ENCODE measurements at regions not wholly inside any gene's neighbourhood (a gene's known extent, or its start where the extent isn't known, plus 50 kb on each side); places are given as distances from the start of the nearest gene placed in this dataset.

DNA sequence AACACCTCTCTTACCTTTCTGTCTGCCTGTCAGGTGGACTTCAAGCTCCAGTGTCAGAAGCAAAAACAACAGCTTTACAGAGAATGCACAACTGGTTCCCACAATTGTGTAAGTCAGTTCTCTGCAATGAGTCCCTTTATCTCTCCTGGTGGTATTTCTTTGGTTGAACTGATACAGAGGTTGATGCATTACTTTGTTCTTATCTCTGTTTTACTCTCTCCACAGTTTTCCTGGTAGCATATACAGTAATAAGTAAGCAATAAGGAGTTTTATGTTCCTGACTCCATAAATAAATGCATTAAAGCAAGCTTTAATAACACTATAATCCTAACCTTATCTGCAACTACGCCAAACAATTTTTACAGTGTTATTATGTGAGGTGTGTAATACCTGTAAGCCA lies 310.3 kb upstream of the GYPC start:
- TF ChIP-seq, protein P1, sequence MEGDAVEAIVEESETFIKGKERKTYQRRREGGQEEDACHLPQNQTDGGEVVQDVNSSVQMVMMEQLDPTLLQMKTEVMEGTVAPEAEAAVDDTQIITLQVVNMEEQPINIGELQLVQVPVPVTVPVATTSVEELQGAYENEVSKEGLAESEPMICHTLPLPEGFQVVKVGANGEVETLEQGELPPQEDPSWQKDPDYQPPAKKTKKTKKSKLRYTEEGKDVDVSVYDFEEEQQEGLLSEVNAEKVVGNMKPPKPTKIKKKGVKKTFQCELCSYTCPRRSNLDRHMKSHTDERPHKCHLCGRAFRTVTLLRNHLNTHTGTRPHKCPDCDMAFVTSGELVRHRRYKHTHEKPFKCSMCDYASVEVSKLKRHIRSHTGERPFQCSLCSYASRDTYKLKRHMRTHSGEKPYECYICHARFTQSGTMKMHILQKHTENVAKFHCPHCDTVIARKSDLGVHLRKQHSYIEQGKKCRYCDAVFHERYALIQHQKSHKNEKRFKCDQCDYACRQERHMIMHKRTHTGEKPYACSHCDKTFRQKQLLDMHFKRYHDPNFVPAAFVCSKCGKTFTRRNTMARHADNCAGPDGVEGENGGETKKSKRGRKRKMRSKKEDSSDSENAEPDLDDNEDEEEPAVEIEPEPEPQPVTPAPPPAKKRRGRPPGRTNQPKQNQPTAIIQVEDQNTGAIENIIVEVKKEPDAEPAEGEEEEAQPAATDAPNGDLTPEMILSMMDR (IDR thresholded peaks at IDR 0.05) = no peak
- no peak for TF ChIP-seq POLR2AphosphoS5 (IDR thresholded peaks at IDR 0.05)
